Heart left ventricle (tissue), 13 donors: ENCODE measurements at regions not wholly inside any gene's neighbourhood (a gene's known extent, or its start where the extent isn't known, plus 50 kb on each side); places are given as distances from the start of the nearest gene placed in this dataset.

Experiments
- CTCF ChIP-seq, 12 donors: fragments of 200-600 bp; sonication (generic) in 4 of 12; IDR thresholded peaks; one replicate each; pipeline versions ENCODE4 v1.5.0 to v1.8.0; 2018 to 2022; ENCODE audit warnings: antibody characterized with exemption in 12 of 12, mild to moderate bottlenecking in 5 of 12
- POLR2A ChIP-seq, 2 donors: fragments of 450-650 bp; IDR thresholded peaks; one replicate each; pipeline ENCODE4 v1.6.1; 2017; ENCODE audit warnings: antibody characterized with exemption in 2 of 2, mild to moderate bottlenecking in 2 of 2, moderate library complexity in 2 of 2
- donor health status: ischemic (EF 13 %, LVEDD 7.1; RV severe dilation, severe dysfunction).
- donor health status: DM: no; HTN: yes; CAD: no.
- donor health status: DM: no; HTN: no; CAD: no.
- donor health status: ischemic (EF 25% LVEDD 6.9; RV normal size, moderate dysfunction).
- donor health status: ischemic (EF 25% LVEDD 5.7; RV mildly dilated, moderate dysfunction).
- donor health status: ischemic (EF 35%, LVEDD 5.7; RV mildly dilated, moderate dysfunction).
- donor health status: nonischemic (EF 11% LVEDD 7.7; RV severe dilation, severe dysfunction).
- donor health status: DM: yes; HTN: yes; CAD: no.
- donor health status: PGD.
- donor health status: ischemic (EF 29% LVEDD 5.4; RV normal size, mild dysfunction).
- donor health status: nonischemic (EF 23%, LVEDD 6.1; RV moderate dilation, normal function).

- TF ChIP-seq POLR2A (IDR thresholded peaks at IDR 0.05) (no peak), CTCF (IDR thresholded peaks at IDR 0.05) (no peak)
Observed at GRCh38 chr4:159780196-159780922, 677.5 kb downstream of the RAPGEF2 start.
